ENCODE measurements at regions not wholly inside any gene's neighbourhood (a gene's known extent, or its start where the extent isn't known, plus 50 kb on each side); places are given as distances from the start of the nearest gene placed in this dataset.

DNA sequence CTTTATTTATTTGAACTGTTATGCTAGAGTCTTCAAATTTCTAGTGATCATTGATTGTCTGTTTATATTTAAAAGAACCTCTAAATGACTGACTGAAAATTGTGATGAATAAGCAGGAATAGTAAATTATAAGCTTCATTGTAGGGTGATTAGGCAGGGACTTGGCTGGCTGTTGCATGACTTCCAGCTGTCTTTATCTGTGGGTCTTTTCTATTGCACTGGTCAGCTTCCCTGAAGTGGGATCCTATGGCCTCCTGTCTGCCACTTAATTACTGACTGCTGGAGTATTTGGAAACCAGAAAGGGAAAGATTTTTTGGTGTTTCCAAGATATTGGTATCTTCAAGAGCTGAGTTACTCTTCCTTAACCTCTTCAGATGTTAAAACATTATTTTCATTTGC is 123.0 kb upstream of the CCNH start:
- TF ChIP-seq EZH2phosphoT487 (IDR thresholded peaks at IDR 0.05; ENCODE audit: borderline replicate concordance, low read depth, low read length) (no peak), CTCF (conservative IDR thresholded peaks at IDR 0.05; ENCODE audit: low read length) (no peak)

Data from OCI-LY7 (cell line).